SKM-1 treated with dmso at 0.1 percent for 144 hours (cell line): ENCODE measurements at regions not wholly inside any gene's neighbourhood (a gene's known extent, or its start where the extent isn't known, plus 50 kb on each side); places are given as distances from the start of the nearest gene placed in this dataset.

Source experiments
- DNase-seq: peaks from one replicate; lab custom pipeline; 2025; ENCODE audit not compliant: unreplicated experiment; lab: John Stamatoyannopoulos, UW

GRCh38 chr14:97380539-97380941 lies 583.4 kb downstream of the VRK1 start:
- DNase-seq, result no peak

GRCh38 chr14:97381309-97381708 lies 584.1 kb downstream of the VRK1 start:
- no peak for DNase-seq

- no peak for DNase-seq
Measured at GRCh38 chr14:97382616-97383226, 585.5 kb downstream of the VRK1 start.

GRCh38 chr14:97385727-97386126 lies 588.5 kb downstream of the VRK1 start:
- no peak for DNase-seq

GRCh38 chr14:97387252-97387874 lies 590.2 kb downstream of the VRK1 start:
- DNase-seq, result no peak

- no peak for DNase-seq
Measured at GRCh38 chr14:97388408-97388807, 591.2 kb downstream of the VRK1 start.

GRCh38 chr14:97390096-97390724 lies 593.0 kb downstream of the VRK1 start:
- no peak for DNase-seq

- DNase-seq, result no peak
Measured at GRCh38 chr14:97393244-97393643, 596.1 kb downstream of the VRK1 start.

- no peak for DNase-seq
Measured at GRCh38 chr14:97395068-97395467, 597.9 kb downstream of the VRK1 start.

GRCh38 chr14:97401714-97402113 lies 604.5 kb downstream of the VRK1 start:
- no peak for DNase-seq

- no peak for DNase-seq
Measured at GRCh38 chr14:97402279-97402678, 605.1 kb downstream of the VRK1 start.

GRCh38 chr14:97407701-97408407 lies 610.7 kb downstream of the VRK1 start:
- DNase-seq, result no peak

GRCh38 chr14:97408503-97408902 lies 611.3 kb downstream of the VRK1 start:
- no peak for DNase-seq

- no peak for DNase-seq
Measured at GRCh38 chr14:97408937-97409815, 612.0 kb downstream of the VRK1 start.

- DNase-seq, result no peak
Measured at GRCh38 chr14:97410667-97411620, 613.8 kb downstream of the VRK1 start.

GRCh38 chr14:97411938-97412612 lies 614.9 kb downstream of the VRK1 start:
- DNase-seq, result no peak

GRCh38 chr14:97413022-97413539 lies 615.9 kb downstream of the VRK1 start:
- DNase-seq, result no peak

- no peak for DNase-seq
Measured at GRCh38 chr14:97413966-97414717, 617.0 kb downstream of the VRK1 start.
